GM18909 (cell line): ENCODE measurements at regions not wholly inside any gene's neighbourhood (a gene's known extent, or its start where the extent isn't known, plus 50 kb on each side); places are given as distances from the start of the nearest gene placed in this dataset.

Experiments
- ATAC-seq: cut with Tn5 transposase; IDR thresholded peaks from one replicate; pipeline ENCODE4 v1.9.1; 2021; ENCODE audit warnings: mild to moderate bottlenecking; ENCODE audit not compliant: unreplicated experiment, poor library complexity

- ATAC-seq = no peak
These were observed 641.5 kb downstream of the PLOD2 start for GRCh38 chr3:145519398-145520047.

GRCh38 chr3:145522179-145522578 lies 638.8 kb downstream of the PLOD2 start:
- no peak for ATAC-seq

- no peak for ATAC-seq
These were observed 637.9 kb downstream of the PLOD2 start for GRCh38 chr3:145522893-145523651.

GRCh38 chr3:145531548-145531947 lies 629.4 kb downstream of the PLOD2 start:
- no peak for ATAC-seq

- ATAC-seq = no peak
These were observed 627.3 kb downstream of the PLOD2 start for GRCh38 chr3:145533696-145534095.

- ATAC-seq = no peak
These were observed 624.5 kb downstream of the PLOD2 start for GRCh38 chr3:145536461-145536860.

- ATAC-seq = no peak
These were observed 610.5 kb downstream of the PLOD2 start for GRCh38 chr3:145550522-145550921.

- ATAC-seq = no peak
These were observed 603.6 kb downstream of the PLOD2 start for GRCh38 chr3:145557405-145557804.

GRCh38 chr3:145578471-145578870 lies 582.5 kb downstream of the PLOD2 start:
- ATAC-seq = no peak

GRCh38 chr3:145581694-145582093 lies 579.3 kb downstream of the PLOD2 start:
- no peak for ATAC-seq

GRCh38 chr3:145604851-145605250 lies 556.1 kb downstream of the PLOD2 start:
- ATAC-seq = no peak

- no peak for ATAC-seq
These were observed 541.0 kb downstream of the PLOD2 start for GRCh38 chr3:145620002-145620401.

GRCh38 chr3:145620486-145620885 lies 540.5 kb downstream of the PLOD2 start:
- ATAC-seq = no peak

GRCh38 chr3:145623349-145623748 lies 537.6 kb downstream of the PLOD2 start:
- no peak for ATAC-seq

- no peak for ATAC-seq
These were observed 532.8 kb downstream of the PLOD2 start for GRCh38 chr3:145628211-145628610.

GRCh38 chr3:145637105-145637504 lies 523.9 kb downstream of the PLOD2 start:
- no peak for ATAC-seq

GRCh38 chr3:145639003-145639606 lies 521.9 kb downstream of the PLOD2 start:
- no peak for ATAC-seq

- no peak for ATAC-seq
These were observed 521.1 kb downstream of the PLOD2 start for GRCh38 chr3:145639875-145640274.

- no peak for ATAC-seq
These were observed 512.6 kb downstream of the PLOD2 start for GRCh38 chr3:145648396-145648795.

GRCh38 chr3:145649368-145649887 lies 511.6 kb downstream of the PLOD2 start:
- ATAC-seq = no peak

GRCh38 chr3:145650170-145650569 lies 510.8 kb downstream of the PLOD2 start:
- no peak for ATAC-seq
